Transverse colon (tissue), 4 donors: ENCODE measurements at regions not wholly inside any gene's neighbourhood (a gene's known extent, or its start where the extent isn't known, plus 50 kb on each side); places are given as distances from the start of the nearest gene placed in this dataset.

Source experiments
- DNase-seq: peaks from one replicate; pipeline ENCODE4 v3.0.0-alpha.2; 2019
- H3K27ac ChIP-seq, 4 donors: fragments of 200-600 bp; sonication (generic); 2 replicates each; pipeline ENCODE4 v1.5.1; 2016 to 2018; ENCODE audit warnings: inconsistent platforms in 4 of 4
- H3K27me3 ChIP-seq: fragments of 200-600 bp; sonication (generic); 2 replicates; pipeline ENCODE4 v1.5.1; 2017; ENCODE audit warnings: inconsistent platforms
- H3K36me3 ChIP-seq, 4 donors: fragments of 200-600 bp; sonication (generic); 2 replicates each; pipeline ENCODE4 v1.5.1; 2017 to 2019; ENCODE audit warnings: inconsistent platforms in 4 of 4
- H3K4me1 ChIP-seq, 4 donors: fragments of 200-600 bp; sonication (generic); 2 replicates each; pipeline ENCODE4 v1.5.1; 2017 to 2020; ENCODE audit warnings: inconsistent platforms in 4 of 4
- H3K4me3 ChIP-seq, 4 donors: fragments of 200-600 bp; sonication (generic); 1 replicate in 1 of 4; 2 replicates in 3 of 4; pipeline versions ENCODE4 v1.5.1 to v1.6.1; 2017 to 2019; ENCODE audit warnings: inconsistent platforms in 4 of 4
- H3K9me3 ChIP-seq, 2 donors: fragments of 200-600 bp; sonication (generic); 2 replicates each; pipeline ENCODE4 v1.5.1; 2017 to 2019; ENCODE audit warnings: inconsistent platforms in 2 of 2
- EP300 ChIP-seq: sonication (generic); formaldehyde crosslinking; IDR thresholded peaks from one replicate; pipeline ENCODE4 v1.6.1; 2017; ENCODE audit warnings: antibody characterized with exemption, low read depth
- POLR2A ChIP-seq: fragments of 450-650 bp; IDR thresholded peaks from one replicate; pipeline ENCODE4 v1.6.1; 2016; ENCODE audit warnings: antibody characterized with exemption, mild to moderate bottlenecking, moderate library complexity
- POLR2AphosphoS5 ChIP-seq, 3 donors: sonication (generic); formaldehyde crosslinking; IDR thresholded peaks; one replicate each; pipeline ENCODE4 v1.6.1; 2016; ENCODE audit warnings: antibody characterized with exemption in 3 of 3
- WGBS, 2 donors: methylation state at CpG; one replicate each; pipeline ENCODE4 v1.1.5; 2018; ENCODE audit warnings: low coverage in 1 of 2; 5-methylcytosine and 5-hydroxymethylcytosine counted together
- in situ Hi-C, 4 donors: fragments of 200-750 bp; cut with MboI; loops; one replicate each; pipeline versions ENCODE4 v1.15.0 to v1.15.1; 2017; ENCODE audit warnings: low sequenced_read_pairs in 3 of 4, low pct_ligation_motif_present in 1 of 4, low pct_unique_long_range_greater_than_20kb in 1 of 4
- intact Hi-C: fragments of 100-400 bp; cut with DNase I; formaldehyde crosslinking; loops from one replicate; pipeline ENCODE4 v1.15.1; 2023; ENCODE audit warnings: low total_unique reads
- TF ChIP-seq, protein P1 (sequence below), 5 experiments: fragments of 200-600 bp in 3 of 5; fragments of 450-650 bp in 2 of 5; sonication (generic) in 3 of 5; IDR thresholded peaks; 1 replicate in 2 of 5; 2 replicates in 3 of 5; pipeline ENCODE4 v1.5.1; 2016 to 2017; ENCODE audit warnings: antibody characterized with exemption in 5 of 5, inconsistent platforms in 3 of 5, mild to moderate bottlenecking in 2 of 5, moderate library complexity in 1 of 5

DNA sequence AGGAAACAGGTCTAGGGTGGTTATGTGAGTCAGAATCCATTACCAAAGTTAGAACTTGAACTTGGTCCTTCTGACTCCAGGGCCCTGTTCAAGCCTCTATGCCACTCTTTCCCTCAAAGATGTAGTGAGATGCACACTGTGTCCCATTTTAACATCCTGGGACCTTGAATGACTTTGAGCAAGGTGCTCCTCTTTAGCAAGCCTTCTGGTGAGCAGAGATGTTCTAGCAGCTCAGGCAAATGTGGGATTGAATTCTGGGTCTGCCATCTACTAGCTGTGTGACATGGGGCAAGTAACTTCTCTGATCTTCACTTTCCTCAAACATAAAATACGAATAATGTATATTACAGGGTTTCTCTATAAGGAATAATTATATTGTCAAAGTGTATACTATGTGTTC is 294.0 kb upstream of the CXCR4 start:
- Histone ChIP-seq H3K36me3 (no peaks in the 10 kb centered on the region), H3K27ac (no peak overlapping the region), H3K9me3 (no peaks in the 10 kb centered on the region), H3K4me3 (no peak overlapping the region), H3K4me1 (no peaks in the 10 kb centered on the region), H3K27me3 (no peaks in the 10 kb centered on the region)
- 20 to 68% methylated on average over 1 of the region's 1 CpG for WGBS, 2 donors
- in situ Hi-C loops (loop anchor here in 2 of 4 donors (25.0 kb wide), 1 partner anchor 1425 kb away; no protein-coding TSS in a partner anchor), intact Hi-C loops (no loop called here)
- TF ChIP-seq, protein P1, sequence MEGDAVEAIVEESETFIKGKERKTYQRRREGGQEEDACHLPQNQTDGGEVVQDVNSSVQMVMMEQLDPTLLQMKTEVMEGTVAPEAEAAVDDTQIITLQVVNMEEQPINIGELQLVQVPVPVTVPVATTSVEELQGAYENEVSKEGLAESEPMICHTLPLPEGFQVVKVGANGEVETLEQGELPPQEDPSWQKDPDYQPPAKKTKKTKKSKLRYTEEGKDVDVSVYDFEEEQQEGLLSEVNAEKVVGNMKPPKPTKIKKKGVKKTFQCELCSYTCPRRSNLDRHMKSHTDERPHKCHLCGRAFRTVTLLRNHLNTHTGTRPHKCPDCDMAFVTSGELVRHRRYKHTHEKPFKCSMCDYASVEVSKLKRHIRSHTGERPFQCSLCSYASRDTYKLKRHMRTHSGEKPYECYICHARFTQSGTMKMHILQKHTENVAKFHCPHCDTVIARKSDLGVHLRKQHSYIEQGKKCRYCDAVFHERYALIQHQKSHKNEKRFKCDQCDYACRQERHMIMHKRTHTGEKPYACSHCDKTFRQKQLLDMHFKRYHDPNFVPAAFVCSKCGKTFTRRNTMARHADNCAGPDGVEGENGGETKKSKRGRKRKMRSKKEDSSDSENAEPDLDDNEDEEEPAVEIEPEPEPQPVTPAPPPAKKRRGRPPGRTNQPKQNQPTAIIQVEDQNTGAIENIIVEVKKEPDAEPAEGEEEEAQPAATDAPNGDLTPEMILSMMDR (IDR thresholded peaks at IDR 0.05) = no peak
- TF ChIP-seq POLR2AphosphoS5 (IDR thresholded peaks at IDR 0.05) (no peak), POLR2A (no peak), EP300 (no peak)
- DNase-seq = no peak

DNA sequence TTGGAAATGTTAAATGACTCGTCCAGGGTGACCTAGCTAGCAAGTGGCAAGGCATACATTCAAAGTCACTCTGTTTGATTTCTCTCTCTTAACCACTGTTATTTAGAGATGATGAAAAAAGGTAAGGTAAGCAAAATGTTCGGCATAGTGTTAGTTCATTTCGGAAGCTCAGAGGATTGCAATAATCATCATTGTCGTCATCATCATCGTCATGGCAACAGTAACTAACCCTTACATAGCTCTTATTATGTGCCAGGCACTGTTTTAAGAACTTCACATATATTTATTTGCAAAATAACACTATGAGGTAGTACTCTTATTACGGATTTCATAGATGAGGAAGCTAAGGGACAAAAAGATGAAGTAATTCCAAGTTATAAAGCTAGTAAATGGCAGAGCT is 292.7 kb upstream of the CXCR4 start:
- H3K27ac ChIP-seq = no peak overlapping the region
- H3K4me3 ChIP-seq = no peak overlapping the region
- no peaks in the 10 kb centered on the region for H3K4me1 ChIP-seq
- no peaks in the 10 kb centered on the region for H3K9me3 ChIP-seq
- 80 to 81% methylated on average over 5 to 6 of the region's 6 CpGs for WGBS, 2 donors
- in situ Hi-C loops = loop anchor here in 2 of 4 donors (25.0 kb wide), 1 partner anchor 1427 kb away; no protein-coding TSS in a partner anchor
- H3K27me3 ChIP-seq = no peaks in the 10 kb centered on the region
- DNase-seq = no peak
- no peaks in the 10 kb centered on the region for H3K36me3 ChIP-seq
- TF ChIP-seq, protein P1 (IDR thresholded peaks at IDR 0.05) = no peak
- TF ChIP-seq EP300 (no peak), POLR2AphosphoS5 (IDR thresholded peaks at IDR 0.05) (no peak), POLR2A (no peak)
- intact Hi-C loops = no loop called here

DNA sequence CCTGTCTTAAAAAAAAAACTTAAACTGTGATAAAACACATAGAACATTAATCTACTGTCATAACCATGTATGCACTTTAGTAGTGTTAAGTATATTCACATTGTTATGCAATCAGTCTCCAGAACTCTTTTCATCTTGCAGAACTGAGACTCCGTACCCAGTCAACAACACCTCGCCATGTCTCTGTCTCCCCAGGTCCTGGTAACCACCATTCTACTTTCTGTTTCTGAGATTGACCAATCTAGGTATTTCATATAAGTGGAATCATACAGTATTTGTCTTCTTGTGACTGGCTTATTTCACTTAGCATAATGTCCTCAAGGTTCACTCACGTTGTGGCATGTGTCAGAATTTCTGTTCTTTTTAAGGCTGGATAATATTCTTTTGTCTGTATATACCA is 290.8 kb upstream of the CXCR4 start:
- no peak overlapping the region for H3K27ac ChIP-seq
- no peaks in the 10 kb centered on the region for H3K36me3 ChIP-seq
- intact Hi-C loops = no loop called here
- no peak for TF ChIP-seq EP300
- no peak for TF ChIP-seq POLR2AphosphoS5 (IDR thresholded peaks at IDR 0.05)
- TF ChIP-seq POLR2A = no peak
- TF ChIP-seq, protein P1 (IDR thresholded peaks at IDR 0.05) = no peak
- in situ Hi-C loops = loop anchor here in 2 of 4 donors (25.0 kb wide), 1 partner anchor 1429 kb away; no protein-coding TSS in a partner anchor
- no peak overlapping the region for H3K4me3 ChIP-seq
- DNase-seq = no peak
- WGBS, 2 donors = 79 to 81% methylated on average over 3 of the region's 3 CpGs
- no peaks in the 10 kb centered on the region for H3K9me3 ChIP-seq
- H3K4me1 ChIP-seq = no peaks in the 10 kb centered on the region
- H3K27me3 ChIP-seq = no peaks in the 10 kb centered on the region

DNA sequence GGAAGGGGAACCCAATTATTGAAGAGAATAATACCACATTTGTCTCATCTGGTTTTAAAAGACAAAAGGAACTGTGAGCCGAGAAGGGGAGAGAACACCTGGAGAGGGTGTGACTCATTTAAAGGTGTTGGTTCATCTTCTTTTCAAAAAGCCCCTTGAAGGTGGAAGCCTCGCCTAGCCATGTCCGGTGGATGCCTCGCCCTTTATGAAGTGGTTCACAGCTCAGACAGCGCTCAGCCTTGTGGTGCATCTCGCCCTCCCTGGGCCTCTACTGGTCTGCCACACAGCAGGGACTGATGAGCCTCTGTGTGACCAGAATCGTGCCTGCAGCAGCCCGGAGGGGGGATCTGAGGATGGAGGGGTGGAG is 290.0 kb upstream of the CXCR4 start:
- intact Hi-C loops (no loop called here), in situ Hi-C loops (loop anchor here in 2 of 4 donors (25.0 kb wide), 1 partner anchor 1429 kb away; no protein-coding TSS in a partner anchor)
- Histone ChIP-seq H3K4me3 (no peak overlapping the region), H3K27me3 (no peaks in the 10 kb centered on the region), H3K4me1 (no peaks in the 10 kb centered on the region), H3K9me3 (no peaks in the 10 kb centered on the region), H3K36me3 (no peaks in the 10 kb centered on the region), H3K27ac (no peak overlapping the region)
- DNase-seq = no peak
- TF ChIP-seq EP300 = no peak
- no peak for TF ChIP-seq POLR2A
- TF ChIP-seq, protein P1 (IDR thresholded peaks at IDR 0.05) = no peak
- no peak for TF ChIP-seq POLR2AphosphoS5 (IDR thresholded peaks at IDR 0.05)
- 50 to 61% methylated on average over 2 to 8 of the region's 8 CpGs for WGBS, 2 donors
